PC-9 (cell line): ENCODE measurements at regions not wholly inside any gene's neighbourhood (a gene's known extent, or its start where the extent isn't known, plus 50 kb on each side); places are given as distances from the start of the nearest gene placed in this dataset.

Experiments used
- BruUV-seq: library from RNA; stranded (reverse); fragments of 400-500 nt; replicated peaks from 2 replicates; lab custom pipeline; 2021; lab: Mats Ljungman, UMichigan
- CTCF ChIA-PET: fragments of 300-600 bp; sonication (Branson Sonifier 250); formaldehyde crosslinking; loops from one replicate; lab custom pipeline; 2022; ENCODE audit warnings: antibody characterized with exemption; lab: Charles Lee
- POLR2A ChIA-PET: fragments of 300-600 bp; sonication (Branson Sonifier 250); formaldehyde crosslinking; loops from one replicate; lab custom pipeline; 2022; ENCODE audit warnings: antibody characterized with exemption; ENCODE audit not compliant: unreplicated experiment; lab: Charles Lee
- DNase-seq, 2 experiments: peaks; one replicate each; pipeline versions ENCODE4 v3.0.0 to v3.0.0-alpha.2; 2015 to 2022; ENCODE audit warnings: mixed read lengths in 1 of 2
- H2AFZ ChIP-seq: fragments of 200-600 bp; sonication (generic); 2 replicates; pipeline ENCODE4 v1.8.1; 2017; ENCODE audit warnings: antibody characterized with exemption
- H3F3A ChIP-seq: fragments of 200-600 bp; sonication (generic); 2 replicates; pipeline ENCODE4 v1.8.1; 2017; ENCODE audit warnings: antibody characterized with exemption, mild to moderate bottlenecking, low read depth; ENCODE audit not compliant: insufficient read depth
- H3K27ac ChIP-seq: fragments of 200-600 bp; sonication (generic); 2 replicates; pipeline ENCODE4 v1.6.1; 2016; ENCODE audit warnings: mixed run types
- H3K27me3 ChIP-seq: fragments of 200-600 bp; sonication (generic); 2 replicates; pipeline ENCODE4 v1.6.1; 2016; ENCODE audit warnings: low read depth, mixed run types; ENCODE audit not compliant: insufficient read depth
- H3K36me3 ChIP-seq: fragments of 200-600 bp; sonication (generic); 2 replicates; pipeline ENCODE4 v1.6.1; 2016; ENCODE audit warnings: low read depth, mixed run types
- H3K4me1 ChIP-seq: fragments of 200-600 bp; sonication (generic); replicated peaks from 2 replicates; pipeline ENCODE4 v1.6.1; 2016; ENCODE audit warnings: mixed run types; ENCODE audit not compliant: insufficient read depth
- H3K4me2 ChIP-seq: fragments of 200-600 bp; sonication (generic); 2 replicates; pipeline ENCODE4 v1.6.1; 2017; ENCODE audit warnings: mixed run types
- H3K4me3 ChIP-seq: fragments of 200-600 bp; sonication (generic); 2 replicates; pipeline ENCODE4 v1.6.1; 2016; ENCODE audit warnings: mixed run types
- H3K79me2 ChIP-seq: fragments of 200-600 bp; sonication (generic); 2 replicates; pipeline ENCODE4 v1.6.1; 2017; ENCODE audit warnings: low read depth, mixed run types
- H3K9me2 ChIP-seq: fragments of 200-600 bp; sonication (generic); 2 replicates; pipeline ENCODE4 v1.8.1; 2017; ENCODE audit warnings: mild to moderate bottlenecking; ENCODE audit not compliant: insufficient read depth
- H3K9me3 ChIP-seq: fragments of 200-600 bp; sonication (generic); 2 replicates; pipeline ENCODE4 v1.8.1; 2016; ENCODE audit warnings: low read depth; ENCODE audit not compliant: insufficient read depth
- H4K20me1 ChIP-seq: fragments of 200-600 bp; sonication (generic); 2 replicates; pipeline ENCODE4 v1.8.1; 2017; ENCODE audit not compliant: insufficient read depth
- EZH2 ChIP-seq: fragments of 200-600 bp; sonication (generic); IDR thresholded peaks from 2 replicates; pipeline ENCODE4 v1.8.0; 2017; ENCODE audit warnings: antibody characterized with exemption, low read depth
- intact Hi-C: fragments of 100-400 bp; cut with micrococcal nuclease; formaldehyde crosslinking; loops from one replicate; pipeline ENCODE4 v1.10.0; 2022; ENCODE audit not compliant: unreplicated experiment
- TF ChIP-seq, protein P1 (sequence below): fragments of 200-600 bp; sonication (generic); conservative IDR thresholded peaks from 2 replicates; pipeline ENCODE4 v1.6.1; 2017; ENCODE audit warnings: mixed run types, antibody characterized with exemption, mild to moderate bottlenecking, moderate library complexity

DNA sequence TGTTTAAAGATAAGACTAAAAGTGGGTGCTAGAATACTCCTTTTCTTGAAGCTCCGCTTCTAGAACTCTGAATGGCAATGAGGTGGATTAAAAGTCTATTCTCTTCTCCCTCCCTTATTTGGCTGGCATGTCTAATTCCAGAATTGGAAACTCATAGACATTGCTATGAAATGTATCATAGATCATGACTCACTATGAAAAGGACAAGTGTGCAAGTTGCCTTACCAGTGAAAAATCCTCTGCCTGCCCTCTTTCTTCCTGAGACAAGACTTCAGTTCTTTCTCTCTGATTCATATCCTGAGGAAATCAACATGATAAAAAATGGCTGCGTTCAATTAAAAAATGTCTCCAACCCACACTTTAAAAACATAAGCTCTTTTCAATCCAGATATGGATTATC is 73.2 kb upstream of the BLID start:
- no peak for TF ChIP-seq EZH2
- TF ChIP-seq, protein P1, sequence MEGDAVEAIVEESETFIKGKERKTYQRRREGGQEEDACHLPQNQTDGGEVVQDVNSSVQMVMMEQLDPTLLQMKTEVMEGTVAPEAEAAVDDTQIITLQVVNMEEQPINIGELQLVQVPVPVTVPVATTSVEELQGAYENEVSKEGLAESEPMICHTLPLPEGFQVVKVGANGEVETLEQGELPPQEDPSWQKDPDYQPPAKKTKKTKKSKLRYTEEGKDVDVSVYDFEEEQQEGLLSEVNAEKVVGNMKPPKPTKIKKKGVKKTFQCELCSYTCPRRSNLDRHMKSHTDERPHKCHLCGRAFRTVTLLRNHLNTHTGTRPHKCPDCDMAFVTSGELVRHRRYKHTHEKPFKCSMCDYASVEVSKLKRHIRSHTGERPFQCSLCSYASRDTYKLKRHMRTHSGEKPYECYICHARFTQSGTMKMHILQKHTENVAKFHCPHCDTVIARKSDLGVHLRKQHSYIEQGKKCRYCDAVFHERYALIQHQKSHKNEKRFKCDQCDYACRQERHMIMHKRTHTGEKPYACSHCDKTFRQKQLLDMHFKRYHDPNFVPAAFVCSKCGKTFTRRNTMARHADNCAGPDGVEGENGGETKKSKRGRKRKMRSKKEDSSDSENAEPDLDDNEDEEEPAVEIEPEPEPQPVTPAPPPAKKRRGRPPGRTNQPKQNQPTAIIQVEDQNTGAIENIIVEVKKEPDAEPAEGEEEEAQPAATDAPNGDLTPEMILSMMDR, result no peak
- Histone ChIP-seq H3K4me3 (no peak overlapping the region), H3K4me1 (peaks cover 49% of the 10 kb centered on the region), H3K79me2 (no peaks in the 10 kb centered on the region), H3K9me2 (no peaks in the 10 kb centered on the region), H3K9me3 (peaks cover 47% of the 10 kb centered on the region), H3K4me2 (peak overlapping the region; percentile 29), H4K20me1 (no peaks in the 10 kb centered on the region), H3F3A (peaks cover 41% of the 10 kb centered on the region), H3K36me3 (peaks cover 10% of the 10 kb centered on the region; the same call in 1 of the 2 replicates), H3K27ac (peak overlapping the region; percentile 87), H3K27me3 (no peaks in the 10 kb centered on the region), H2AFZ (0 out of 2 replicates have a peak overlapping the region, but pooled peaks have one; percentile 12)
- BruUV-seq, result no TSS peak
- DNase-seq, result peak; percentile 25 to 90
- intact Hi-C loops, result loop anchor here (1.0 kb wide), 1 partner anchor 8 kb away; no protein-coding TSS in a partner anchor
- ChIA-PET CTCF (interaction anchor here (0.9 to 1.0 kb wide), 2 partner anchors 10 to 81 kb away, joined by 3 read pairs; no protein-coding TSS in a partner anchor), POLR2A (interaction anchor here (0.7 kb wide), 1 partner anchor 872 kb away, joined by 12 read pairs; no protein-coding TSS in a partner anchor)

DNA sequence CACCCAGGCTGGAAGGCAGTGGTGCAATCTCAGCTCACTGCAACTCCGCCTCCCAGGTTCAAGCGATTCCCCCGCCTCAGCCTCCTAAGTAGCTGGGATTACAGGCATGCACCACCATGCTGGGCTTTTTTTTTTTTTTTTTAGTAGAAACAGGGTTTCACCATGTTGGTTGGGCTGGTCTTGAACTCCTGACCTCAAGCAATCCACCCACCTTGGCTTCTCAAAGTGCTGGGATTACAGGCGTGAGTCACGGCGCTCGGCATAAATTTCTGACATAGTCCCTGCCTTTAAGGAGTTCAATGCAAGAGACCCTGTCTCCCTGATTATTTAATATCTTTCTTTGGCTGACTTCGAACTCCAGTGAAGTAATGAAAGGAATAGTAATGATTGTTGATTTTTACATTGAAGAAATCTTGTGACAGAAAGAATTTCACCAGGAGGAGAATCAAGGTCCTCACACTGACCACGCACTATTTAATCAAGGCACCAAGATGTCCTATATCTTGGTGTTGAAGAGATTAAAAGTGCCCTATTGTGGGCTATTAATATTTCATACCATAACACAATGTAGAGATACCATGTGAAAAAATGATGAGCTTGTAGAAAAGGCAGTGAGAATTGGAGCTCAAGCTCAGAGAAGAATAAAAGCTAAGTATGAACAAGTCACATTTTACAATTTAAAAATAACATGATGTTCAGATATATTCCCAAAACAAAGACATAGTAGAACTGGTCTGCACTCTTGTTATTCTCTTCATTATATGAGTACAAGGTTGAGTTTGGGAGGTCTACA is 71.6 kb upstream of the BLID start:
- no peak for DNase-seq
- peaks cover 57% of the 10 kb centered on the region for H3K9me3 ChIP-seq
- no peaks in the 10 kb centered on the region for H3K79me2 ChIP-seq
- H4K20me1 ChIP-seq, result no peaks in the 10 kb centered on the region
- no peak overlapping the region for H2AFZ ChIP-seq
- intact Hi-C loops, result no loop called here
- H3K27ac ChIP-seq, result peak overlapping the region; percentile 87
- no peak overlapping the region for H3K4me3 ChIP-seq
- CTCF ChIA-PET, result interaction anchor here (0.5 kb wide), 1 partner anchor 1085 kb away, joined by 7 read pairs; no protein-coding TSS in a partner anchor
- no peak overlapping the region for H3K4me2 ChIP-seq
- no peaks in the 10 kb centered on the region for H3K27me3 ChIP-seq
- H3K9me2 ChIP-seq, result no peaks in the 10 kb centered on the region
- POLR2A ChIA-PET, result no interaction called here
- peaks cover 34% of the 10 kb centered on the region for H3K4me1 ChIP-seq
- peaks cover 10% of the 10 kb centered on the region; the same call in 1 of the 2 replicates for H3K36me3 ChIP-seq
- TF ChIP-seq EZH2, result no peak
- TF ChIP-seq, protein P1, result no peak
- no TSS peak for BruUV-seq
- peaks cover 41% of the 10 kb centered on the region for H3F3A ChIP-seq

DNA sequence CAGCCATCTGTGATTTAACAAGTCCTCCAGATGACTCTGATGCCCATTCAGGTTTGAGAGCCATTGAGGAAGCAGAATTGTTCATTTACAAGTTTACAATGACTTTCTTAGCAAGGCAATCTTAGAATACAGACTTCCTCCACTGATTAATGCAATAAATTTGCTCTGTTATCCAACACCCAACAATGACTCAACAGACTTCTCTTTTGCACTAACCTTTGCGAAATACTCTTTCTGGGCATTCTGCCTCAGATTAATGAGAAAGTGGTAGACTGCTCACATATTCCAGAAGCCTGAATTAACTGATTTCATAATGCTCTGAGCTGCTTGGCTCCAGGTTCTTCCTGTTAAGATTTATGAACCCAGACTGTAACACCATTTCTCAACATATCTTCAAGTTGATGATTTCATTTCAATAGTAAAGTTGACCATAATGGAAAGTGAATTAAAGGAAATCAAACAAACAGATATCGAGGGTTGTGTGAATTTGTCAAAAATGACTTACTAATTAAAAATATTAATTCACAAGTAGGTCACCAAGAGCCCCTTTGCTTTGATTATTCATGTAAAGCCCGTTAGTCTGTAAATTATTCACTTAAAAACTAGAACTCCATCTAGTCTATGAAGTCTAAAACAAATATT is 70.5 kb upstream of the BLID start:
- peaks cover 10% of the 10 kb centered on the region; the same call in 1 of the 2 replicates for H3K36me3 ChIP-seq
- no peak overlapping the region for H2AFZ ChIP-seq
- no peak overlapping the region for H3K4me2 ChIP-seq
- peak overlapping the region; percentile 43; the same call in 1 of the 2 replicates for H3K27ac ChIP-seq
- peak in 1 of 2 experiments; percentile 62 for DNase-seq
- H3K4me3 ChIP-seq, result no peak overlapping the region
- H3K4me1 ChIP-seq, result peaks cover 34% of the 10 kb centered on the region
- no peak for TF ChIP-seq EZH2
- TF ChIP-seq, protein P1, result no peak
- ChIA-PET POLR2A (no interaction called here), CTCF (no interaction called here)
- peaks cover 43% of the 10 kb centered on the region for H3F3A ChIP-seq
- no peaks in the 10 kb centered on the region for H4K20me1 ChIP-seq
- H3K79me2 ChIP-seq, result no peaks in the 10 kb centered on the region
- intact Hi-C loops, result no loop called here
- no peaks in the 10 kb centered on the region for H3K27me3 ChIP-seq
- no TSS peak for BruUV-seq
- no peaks in the 10 kb centered on the region for H3K9me2 ChIP-seq
- peaks cover 62% of the 10 kb centered on the region for H3K9me3 ChIP-seq
